ENCODE measurements at regions not wholly inside any gene's neighbourhood (a gene's known extent, or its start where the extent isn't known, plus 50 kb on each side); places are given as distances from the start of the nearest gene placed in this dataset.

DNA sequence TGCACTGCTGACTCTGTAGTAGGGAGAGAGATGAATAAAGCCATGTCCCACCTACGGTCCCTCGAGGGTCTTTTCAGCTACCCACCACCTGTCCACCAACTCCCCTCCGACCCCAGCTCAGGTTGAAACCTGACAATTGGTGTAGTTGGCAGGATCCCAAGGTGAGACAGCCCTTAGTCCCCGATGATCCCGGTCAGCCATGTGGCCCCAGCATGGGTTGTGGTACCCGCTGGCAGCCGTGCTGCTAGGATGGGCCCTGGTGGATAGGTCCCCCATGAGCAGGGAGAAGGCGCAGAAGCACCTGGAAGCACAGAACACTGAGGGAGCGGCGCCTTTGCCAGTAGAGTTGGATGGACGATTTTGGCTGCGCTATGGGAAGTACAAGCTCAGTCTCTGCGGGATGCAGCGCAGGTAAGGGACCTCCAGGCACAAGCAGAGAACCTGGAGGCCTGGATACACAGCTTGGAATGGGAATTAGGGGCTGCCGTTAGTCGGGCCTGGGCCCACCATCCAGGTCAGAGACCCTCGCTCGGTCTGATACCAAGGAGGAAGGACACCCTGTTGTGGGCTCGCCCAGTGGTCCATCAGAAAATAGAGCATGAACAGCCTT is 694.6 kb upstream of the AGA start:
- intact Hi-C loops (cut with micrococcal nuclease), result no loop called here
- Mint-ChIP-seq H3K36me3 (ENCODE audit: insufficient read depth, unreplicated experiment) (no peaks in the 10 kb centered on the region), H3K27me3 (ENCODE audit: insufficient read depth, unreplicated experiment) (no peaks in the 10 kb centered on the region), H3K4me3 (ENCODE audit: unreplicated experiment) (no peak overlapping the region), H3K9me3 (ENCODE audit: unreplicated experiment) (no peaks in the 10 kb centered on the region), H3K27ac (ENCODE audit: low read depth, unreplicated experiment) (no peak overlapping the region), H3K4me1 (ENCODE audit: insufficient read depth, unreplicated experiment) (no peaks in the 10 kb centered on the region)
- CTCF ChIA-PET, result interaction anchor here (0.6 kb wide), 1 partner anchor 1560 kb away, joined by 3 read pairs; no protein-coding TSS in a partner anchor
- POLR2A ChIA-PET, result interaction anchor here (0.6 kb wide), 1 partner anchor 44 kb away, joined by 4 read pairs; no protein-coding TSS in a partner anchor
- no TSS peak for BruUV-seq (replicated peaks)
- DNase-seq (ENCODE audit: unreplicated experiment), result no peak
- TF ChIP-seq, protein P1, sequence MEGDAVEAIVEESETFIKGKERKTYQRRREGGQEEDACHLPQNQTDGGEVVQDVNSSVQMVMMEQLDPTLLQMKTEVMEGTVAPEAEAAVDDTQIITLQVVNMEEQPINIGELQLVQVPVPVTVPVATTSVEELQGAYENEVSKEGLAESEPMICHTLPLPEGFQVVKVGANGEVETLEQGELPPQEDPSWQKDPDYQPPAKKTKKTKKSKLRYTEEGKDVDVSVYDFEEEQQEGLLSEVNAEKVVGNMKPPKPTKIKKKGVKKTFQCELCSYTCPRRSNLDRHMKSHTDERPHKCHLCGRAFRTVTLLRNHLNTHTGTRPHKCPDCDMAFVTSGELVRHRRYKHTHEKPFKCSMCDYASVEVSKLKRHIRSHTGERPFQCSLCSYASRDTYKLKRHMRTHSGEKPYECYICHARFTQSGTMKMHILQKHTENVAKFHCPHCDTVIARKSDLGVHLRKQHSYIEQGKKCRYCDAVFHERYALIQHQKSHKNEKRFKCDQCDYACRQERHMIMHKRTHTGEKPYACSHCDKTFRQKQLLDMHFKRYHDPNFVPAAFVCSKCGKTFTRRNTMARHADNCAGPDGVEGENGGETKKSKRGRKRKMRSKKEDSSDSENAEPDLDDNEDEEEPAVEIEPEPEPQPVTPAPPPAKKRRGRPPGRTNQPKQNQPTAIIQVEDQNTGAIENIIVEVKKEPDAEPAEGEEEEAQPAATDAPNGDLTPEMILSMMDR (IDR thresholded peaks at IDR 0.05; ENCODE audit: unreplicated experiment), result no peak

DNA sequence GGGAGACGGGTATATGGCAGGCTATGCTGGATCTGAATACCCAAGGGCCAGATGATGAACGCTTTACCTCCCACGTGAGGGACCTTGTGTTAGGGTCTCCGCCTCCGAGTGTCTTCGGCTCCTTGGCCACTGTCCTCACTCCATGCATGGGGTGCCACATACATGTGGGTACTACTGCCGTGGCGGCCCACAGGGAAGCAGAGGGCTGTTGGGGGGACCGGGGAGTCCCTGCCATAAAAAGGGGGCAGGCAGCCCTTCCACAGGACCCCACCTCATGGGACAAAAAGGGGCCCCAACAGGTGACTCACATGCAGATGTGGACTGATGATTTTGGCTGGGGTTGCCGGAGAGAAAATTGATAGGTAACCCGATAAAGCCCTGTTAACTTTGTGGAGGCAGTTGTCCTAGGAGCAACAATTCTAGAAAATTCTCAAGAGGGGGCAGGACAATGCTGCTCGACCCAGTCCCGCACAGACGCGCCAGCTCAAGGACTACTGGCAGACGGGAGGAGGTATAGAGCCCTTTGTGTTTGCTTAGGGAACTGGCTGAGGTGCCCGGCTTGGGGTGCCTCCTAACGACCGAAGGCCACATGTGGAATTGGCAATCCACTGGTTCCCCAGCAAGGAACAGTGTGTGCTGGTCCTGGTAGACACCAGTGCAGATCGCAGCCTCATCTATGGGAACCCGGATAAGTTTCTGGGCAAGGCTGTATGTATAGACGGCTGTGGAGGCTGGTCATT is 695.7 kb upstream of the AGA start:
- intact Hi-C loops (cut with micrococcal nuclease), result no loop called here
- BruUV-seq (replicated peaks), result no TSS peak
- POLR2A ChIA-PET, result no interaction called here
- TF ChIP-seq, protein P1 (IDR thresholded peaks at IDR 0.05; ENCODE audit: unreplicated experiment), result no peak
- DNase-seq (ENCODE audit: unreplicated experiment), result no peak
- H3K4me1 Mint-ChIP-seq (ENCODE audit: insufficient read depth, unreplicated experiment), result no peaks in the 10 kb centered on the region
- no peaks in the 10 kb centered on the region for H3K36me3 Mint-ChIP-seq (ENCODE audit: insufficient read depth, unreplicated experiment)
- CTCF ChIA-PET, result no interaction called here
- H3K27ac Mint-ChIP-seq (ENCODE audit: low read depth, unreplicated experiment), result no peak overlapping the region
- no peaks in the 10 kb centered on the region for H3K27me3 Mint-ChIP-seq (ENCODE audit: insufficient read depth, unreplicated experiment)
- no peak overlapping the region for H3K4me3 Mint-ChIP-seq (ENCODE audit: unreplicated experiment)
- no peaks in the 10 kb centered on the region for H3K9me3 Mint-ChIP-seq (ENCODE audit: unreplicated experiment)

DNA sequence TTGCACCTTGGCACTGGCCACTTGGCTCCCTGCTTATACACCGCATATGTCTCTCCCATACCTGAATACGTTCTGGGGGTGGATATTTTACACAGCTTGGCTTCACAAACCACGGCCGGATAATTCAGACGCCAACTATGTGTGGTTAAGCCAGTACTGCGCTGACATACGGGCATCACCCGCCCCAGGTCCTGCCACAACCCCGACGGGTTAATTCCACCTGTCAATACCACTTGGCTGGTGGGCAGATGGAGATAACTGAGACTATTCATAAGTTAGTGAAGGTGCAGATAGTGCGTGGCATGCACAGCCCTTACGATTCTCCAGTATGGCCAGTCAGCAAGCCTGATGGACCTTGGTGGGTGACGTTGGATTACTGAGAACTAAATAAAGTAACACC is 696.3 kb upstream of the AGA start:
- intact Hi-C loops (cut with micrococcal nuclease), result no loop called here
- H3K4me1 Mint-ChIP-seq (ENCODE audit: insufficient read depth, unreplicated experiment), result no peaks in the 10 kb centered on the region
- H3K4me3 Mint-ChIP-seq (ENCODE audit: unreplicated experiment), result no peak overlapping the region
- DNase-seq (ENCODE audit: unreplicated experiment), result no peak
- H3K27ac Mint-ChIP-seq (ENCODE audit: low read depth, unreplicated experiment), result no peak overlapping the region
- H3K27me3 Mint-ChIP-seq (ENCODE audit: insufficient read depth, unreplicated experiment), result no peaks in the 10 kb centered on the region
- no peaks in the 10 kb centered on the region for H3K9me3 Mint-ChIP-seq (ENCODE audit: unreplicated experiment)
- ChIA-PET CTCF (no interaction called here), POLR2A (no interaction called here)
- H3K36me3 Mint-ChIP-seq (ENCODE audit: insufficient read depth, unreplicated experiment), result no peaks in the 10 kb centered on the region
- TF ChIP-seq, protein P1 (IDR thresholded peaks at IDR 0.05; ENCODE audit: unreplicated experiment), result no peak
- no TSS peak for BruUV-seq (replicated peaks)

DNA sequence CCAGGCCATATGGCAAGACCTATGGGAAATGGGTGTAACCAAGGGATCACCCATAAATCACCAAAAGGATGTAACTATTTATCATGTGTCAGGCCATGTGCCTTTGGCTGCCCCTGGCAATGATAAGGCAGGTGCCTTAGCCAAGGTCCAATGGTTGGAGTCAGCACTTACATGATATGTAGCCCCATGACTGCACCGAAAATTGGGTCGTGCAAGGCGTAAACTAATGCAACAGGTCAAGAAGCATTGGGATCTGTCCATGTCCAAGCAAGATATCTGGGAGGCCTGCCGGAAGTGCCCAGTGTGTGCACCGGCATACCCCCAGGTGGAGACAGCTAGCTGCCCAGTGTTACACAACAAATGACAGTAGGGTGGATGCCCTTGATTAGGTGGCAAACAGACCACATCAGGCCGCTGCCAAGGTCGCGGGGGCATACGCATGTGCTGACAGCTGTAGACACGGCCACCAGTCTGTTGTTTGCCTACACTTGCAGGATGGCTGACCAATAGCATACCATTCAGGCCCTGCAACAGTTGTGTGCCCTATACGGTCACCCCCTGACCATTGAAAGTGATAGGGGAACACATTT is 698.2 kb upstream of the AGA start:
- no peak for DNase-seq (ENCODE audit: unreplicated experiment)
- no peaks in the 10 kb centered on the region for H3K27me3 Mint-ChIP-seq (ENCODE audit: insufficient read depth, unreplicated experiment)
- POLR2A ChIA-PET, result no interaction called here
- TF ChIP-seq, protein P1 (IDR thresholded peaks at IDR 0.05; ENCODE audit: unreplicated experiment), result no peak
- no peaks in the 10 kb centered on the region for H3K36me3 Mint-ChIP-seq (ENCODE audit: insufficient read depth, unreplicated experiment)
- no peak overlapping the region for H3K27ac Mint-ChIP-seq (ENCODE audit: low read depth, unreplicated experiment)
- H3K4me1 Mint-ChIP-seq (ENCODE audit: insufficient read depth, unreplicated experiment), result no peaks in the 10 kb centered on the region
- no TSS peak for BruUV-seq (replicated peaks)
- no peaks in the 10 kb centered on the region for H3K9me3 Mint-ChIP-seq (ENCODE audit: unreplicated experiment)
- intact Hi-C loops (cut with micrococcal nuclease), result no loop called here
- CTCF ChIA-PET, result no interaction called here
- H3K4me3 Mint-ChIP-seq (ENCODE audit: unreplicated experiment), result no peak overlapping the region
